Gastrocnemius medialis (tissue), 4 donors: ENCODE measurements at regions not wholly inside any gene's neighbourhood (a gene's known extent, or its start where the extent isn't known, plus 50 kb on each side); places are given as distances from the start of the nearest gene placed in this dataset.

Experiments
- POLR2A ChIP-seq, 2 donors: fragments of 450-650 bp; IDR thresholded peaks; one replicate each; pipeline ENCODE4 v1.6.1; 2017; ENCODE audit warnings: antibody characterized with exemption in 2 of 2, mild to moderate bottlenecking in 2 of 2, moderate library complexity in 2 of 2
- TF ChIP-seq, protein P1 (sequence below), 5 experiments: fragments of 450-650 bp in 3 of 5; fragments of 200-600 bp in 2 of 5; sonication (generic) in 2 of 5; IDR thresholded peaks in 4 of 5; conservative IDR thresholded peaks in 1 of 5; 1 replicate in 4 of 5; 2 replicates in 1 of 5; pipeline ENCODE4 v1.5.1; 2016 to 2019; ENCODE audit warnings: antibody characterized with exemption in 5 of 5, mild to moderate bottlenecking in 3 of 5, moderate library complexity in 3 of 5

DNA sequence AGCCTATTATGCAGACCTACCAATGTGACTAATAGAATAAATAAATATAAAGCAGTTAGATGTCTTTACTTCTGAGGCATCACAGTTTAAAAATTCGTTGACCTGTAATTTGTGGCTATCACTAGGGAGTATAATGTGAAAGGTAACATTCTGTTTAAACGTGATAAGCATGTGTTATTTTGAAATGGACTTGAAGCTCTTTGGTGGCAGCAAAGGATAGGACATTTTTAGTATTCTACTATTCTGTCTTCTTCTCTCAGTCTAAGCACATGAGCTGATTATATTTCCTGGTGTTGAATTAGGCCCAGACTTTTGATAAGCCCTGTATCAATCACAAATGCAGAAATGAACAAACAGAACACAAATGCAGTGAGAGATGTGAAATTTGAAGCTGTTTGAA lies 974.0 kb upstream of the CDH10 start:
- TF ChIP-seq, protein P1, sequence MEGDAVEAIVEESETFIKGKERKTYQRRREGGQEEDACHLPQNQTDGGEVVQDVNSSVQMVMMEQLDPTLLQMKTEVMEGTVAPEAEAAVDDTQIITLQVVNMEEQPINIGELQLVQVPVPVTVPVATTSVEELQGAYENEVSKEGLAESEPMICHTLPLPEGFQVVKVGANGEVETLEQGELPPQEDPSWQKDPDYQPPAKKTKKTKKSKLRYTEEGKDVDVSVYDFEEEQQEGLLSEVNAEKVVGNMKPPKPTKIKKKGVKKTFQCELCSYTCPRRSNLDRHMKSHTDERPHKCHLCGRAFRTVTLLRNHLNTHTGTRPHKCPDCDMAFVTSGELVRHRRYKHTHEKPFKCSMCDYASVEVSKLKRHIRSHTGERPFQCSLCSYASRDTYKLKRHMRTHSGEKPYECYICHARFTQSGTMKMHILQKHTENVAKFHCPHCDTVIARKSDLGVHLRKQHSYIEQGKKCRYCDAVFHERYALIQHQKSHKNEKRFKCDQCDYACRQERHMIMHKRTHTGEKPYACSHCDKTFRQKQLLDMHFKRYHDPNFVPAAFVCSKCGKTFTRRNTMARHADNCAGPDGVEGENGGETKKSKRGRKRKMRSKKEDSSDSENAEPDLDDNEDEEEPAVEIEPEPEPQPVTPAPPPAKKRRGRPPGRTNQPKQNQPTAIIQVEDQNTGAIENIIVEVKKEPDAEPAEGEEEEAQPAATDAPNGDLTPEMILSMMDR (IDR thresholded peaks at IDR 0.05 in 4 of 5, conservative IDR thresholded peaks at IDR 0.05 in 1 of 5) = no peak
- no peak for TF ChIP-seq POLR2A (IDR thresholded peaks at IDR 0.05)
